NT2/D1 (cell line): ENCODE measurements at regions not wholly inside any gene's neighbourhood (a gene's known extent, or its start where the extent isn't known, plus 50 kb on each side); places are given as distances from the start of the nearest gene placed in this dataset.

ENCODE experiments used
- DNase-seq: peaks from one replicate; pipeline ENCODE4 v3.0.0-alpha.2; 2011; ENCODE audit warnings: low read depth, low spot score
- H3K27me3 ChIP-seq: 2 replicates; pipeline ENCODE4 v1.6.0; 2011; ENCODE audit warnings: mild to moderate bottlenecking; ENCODE audit not compliant: insufficient read length, insufficient read depth
- H3K36me3 ChIP-seq: 2 replicates; pipeline ENCODE4 v1.6.1; 2011; ENCODE audit warnings: mild to moderate bottlenecking, low read length, mixed read lengths; ENCODE audit not compliant: insufficient read depth, insufficient read length
- H3K4me1 ChIP-seq: 2 replicates; pipeline ENCODE4 v1.5.1; 2011; ENCODE audit not compliant: insufficient read depth, insufficient read length
- H3K4me3 ChIP-seq: 2 replicates; pipeline ENCODE4 v1.5.1; 2011; ENCODE audit warnings: low read depth; ENCODE audit not compliant: insufficient read length
- H3K9ac ChIP-seq: 2 replicates; pipeline ENCODE4 v1.6.0; 2011; ENCODE audit warnings: low read depth; ENCODE audit not compliant: insufficient read length
- H3K9me3 ChIP-seq: 2 replicates; pipeline ENCODE4 v1.5.1; 2011; ENCODE audit warnings: mild to moderate bottlenecking, low read length; ENCODE audit not compliant: insufficient read depth
- SUZ12 ChIP-seq: IDR thresholded peaks from 2 replicates; pipeline ENCODE4 v1.6.1; 2011; ENCODE audit not compliant: insufficient read length, insufficient read depth; ENCODE audit errors: extremely low read depth
- YY1 ChIP-seq: IDR thresholded peaks from 2 replicates; pipeline ENCODE4 v1.6.1; 2011; ENCODE audit not compliant: insufficient read length, insufficient read depth
- ZNF274 ChIP-seq: IDR thresholded peaks from 2 replicates; pipeline ENCODE4 v1.6.1; 2011; ENCODE audit warnings: mild to moderate bottlenecking, low read depth, low read length

DNA sequence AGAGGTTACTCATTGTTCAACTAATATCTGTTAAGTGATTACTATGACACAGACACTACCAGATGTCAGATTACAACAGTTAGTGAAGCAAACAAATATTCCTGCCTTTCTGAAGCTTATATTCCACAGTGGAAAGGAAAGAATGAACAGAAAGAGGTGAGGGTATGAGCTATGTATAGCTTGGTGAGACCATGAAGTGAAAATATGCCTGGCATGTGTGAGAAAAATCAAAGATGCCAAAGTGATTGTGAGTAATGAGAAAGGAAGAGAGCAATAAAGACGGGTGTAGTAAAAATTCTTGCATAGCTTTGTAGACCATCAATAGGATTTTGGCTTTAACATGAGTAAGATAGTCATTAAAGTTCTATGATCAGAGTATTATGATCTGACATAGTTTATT lies 734.5 kb upstream of the NUDT12 start:
- no peaks in the 10 kb centered on the region for H3K27me3 ChIP-seq

GRCh38 chr5:104295991-104296390 lies 733.4 kb upstream of the NUDT12 start:
- Histone ChIP-seq H3K4me1 (no peaks in the 10 kb centered on the region), H3K36me3 (no peaks in the 10 kb centered on the region), H3K27me3 (no peaks in the 10 kb centered on the region), H3K9me3 (no peaks in the 10 kb centered on the region), H3K9ac (no peak overlapping the region), H3K4me3 (no peak overlapping the region)
- TF ChIP-seq YY1 (no peak), SUZ12 (no peak), ZNF274 (no peak)
- DNase-seq: no peak

More for the DNA sequence above, 734.5 kb upstream of the NUDT12 start:
- Histone ChIP-seq H3K9me3 (no peaks in the 10 kb centered on the region), H3K36me3 (no peaks in the 10 kb centered on the region), H3K4me3 (no peak overlapping the region), H3K9ac (no peak overlapping the region), H3K4me1 (no peaks in the 10 kb centered on the region)
- TF ChIP-seq SUZ12: no peak
- TF ChIP-seq YY1: no peak
- TF ChIP-seq ZNF274: no peak
- DNase-seq: no peak

DNA sequence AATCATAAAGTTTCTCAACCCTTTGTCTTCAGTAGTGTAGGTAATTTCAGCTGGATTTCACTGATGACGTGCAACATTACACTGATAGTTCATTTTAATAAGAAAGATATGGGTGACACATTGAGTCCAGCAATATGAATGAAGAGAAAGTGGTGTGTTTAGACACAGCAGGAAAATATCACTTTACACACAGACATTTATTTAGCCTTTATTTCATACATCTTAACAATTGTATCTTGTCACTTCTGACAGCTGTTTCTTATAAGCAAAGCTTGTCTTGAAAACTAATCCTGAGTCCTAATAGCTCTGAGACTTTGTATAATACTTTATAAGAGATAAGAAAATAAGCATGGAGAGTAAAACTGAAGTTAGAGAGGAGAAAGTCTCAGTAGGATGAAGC lies 720.5 kb upstream of the NUDT12 start:
- no peak overlapping the region for H3K9ac ChIP-seq
- H3K9me3 ChIP-seq: no peaks in the 10 kb centered on the region
- H3K4me1 ChIP-seq: no peaks in the 10 kb centered on the region
- no peak overlapping the region for H3K4me3 ChIP-seq
- TF ChIP-seq ZNF274 (no peak), YY1 (no peak), SUZ12 (no peak)
- H3K36me3 ChIP-seq: no peaks in the 10 kb centered on the region
- no peaks in the 10 kb centered on the region for H3K27me3 ChIP-seq
- no peak for DNase-seq

- Histone ChIP-seq H3K4me1 (no peaks in the 10 kb centered on the region), H3K27me3 (no peaks in the 10 kb centered on the region), H3K9me3 (no peaks in the 10 kb centered on the region), H3K4me3 (no peak overlapping the region), H3K36me3 (no peaks in the 10 kb centered on the region), H3K9ac (no peak overlapping the region)
- no peak for TF ChIP-seq SUZ12
- TF ChIP-seq YY1: no peak
- no peak for TF ChIP-seq ZNF274
- no peak for DNase-seq
Measured at GRCh38 chr5:104273725-104274124, 711.1 kb upstream of the NUDT12 start.

GRCh38 chr5:104267320-104268015 lies 704.9 kb upstream of the NUDT12 start:
- Histone ChIP-seq H3K9ac (no peak overlapping the region), H3K27me3 (no peaks in the 10 kb centered on the region), H3K4me3 (no peak overlapping the region), H3K9me3 (no peaks in the 10 kb centered on the region), H3K4me1 (no peaks in the 10 kb centered on the region), H3K36me3 (no peaks in the 10 kb centered on the region)
- no peak for DNase-seq
- TF ChIP-seq SUZ12 (no peak), YY1 (no peak), ZNF274 (no peak)

- no peak for DNase-seq
- no peak overlapping the region for H3K4me3 ChIP-seq
- no peaks in the 10 kb centered on the region for H3K27me3 ChIP-seq
- no peak for TF ChIP-seq YY1
- TF ChIP-seq ZNF274: no peak
- no peak overlapping the region for H3K9ac ChIP-seq
- no peaks in the 10 kb centered on the region for H3K36me3 ChIP-seq
- no peaks in the 10 kb centered on the region for H3K9me3 ChIP-seq
- H3K4me1 ChIP-seq: no peaks in the 10 kb centered on the region
Measured at GRCh38 chr5:104266161-104266560, 703.6 kb upstream of the NUDT12 start.

DNA sequence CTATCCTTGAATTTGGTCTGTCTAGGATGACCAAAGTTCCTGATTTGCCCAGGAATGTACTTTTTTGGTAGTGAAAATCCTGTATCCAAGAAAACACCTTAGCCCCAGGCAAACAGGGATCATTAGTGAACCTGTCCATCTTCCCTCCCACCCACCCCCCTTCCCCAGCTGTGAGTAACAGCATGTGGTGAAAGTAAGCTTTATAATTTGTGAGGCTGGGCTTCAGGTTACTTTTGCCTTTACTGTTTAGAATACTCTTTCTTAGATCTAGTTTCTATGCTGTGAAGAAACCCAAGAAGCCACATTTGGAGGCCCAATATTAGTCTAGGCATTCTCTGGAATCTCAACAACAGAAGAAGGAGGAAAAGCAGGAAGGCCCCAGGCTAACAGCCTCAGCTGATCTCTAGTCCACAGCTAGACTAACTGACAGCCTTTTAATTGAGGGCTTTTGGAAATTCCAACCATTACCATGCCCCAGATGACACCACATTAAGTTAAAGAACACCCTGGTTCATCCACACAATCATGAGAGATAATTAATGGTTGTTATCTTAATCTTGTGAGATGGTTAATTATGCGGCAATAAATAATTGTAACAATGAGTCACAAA lies 703.0 kb upstream of the NUDT12 start:
- no peaks in the 10 kb centered on the region for H3K36me3 ChIP-seq
- H3K4me1 ChIP-seq: no peaks in the 10 kb centered on the region
- no peak for DNase-seq
- H3K4me3 ChIP-seq: no peak overlapping the region
- H3K27me3 ChIP-seq: no peaks in the 10 kb centered on the region
- H3K9ac ChIP-seq: no peak overlapping the region
- no peak for TF ChIP-seq ZNF274
- TF ChIP-seq YY1: no peak
- TF ChIP-seq SUZ12: no peak
- H3K9me3 ChIP-seq: no peaks in the 10 kb centered on the region
